NCI-H748 treated with DMSO at 0.1 percent for 48 hours (cell line): ENCODE measurements at regions not wholly inside any gene's neighbourhood (a gene's known extent, or its start where the extent isn't known, plus 50 kb on each side); places are given as distances from the start of the nearest gene placed in this dataset.
"Not testable (repeated sequence)": the region's sequence is repeated elsewhere in the genome, so short reads cannot be mapped to it uniquely, and the experiment has no call there.

Experiments
- DNase-seq: peaks from one replicate; lab custom pipeline; 2025; lab: John Stamatoyannopoulos, UW

DNA sequence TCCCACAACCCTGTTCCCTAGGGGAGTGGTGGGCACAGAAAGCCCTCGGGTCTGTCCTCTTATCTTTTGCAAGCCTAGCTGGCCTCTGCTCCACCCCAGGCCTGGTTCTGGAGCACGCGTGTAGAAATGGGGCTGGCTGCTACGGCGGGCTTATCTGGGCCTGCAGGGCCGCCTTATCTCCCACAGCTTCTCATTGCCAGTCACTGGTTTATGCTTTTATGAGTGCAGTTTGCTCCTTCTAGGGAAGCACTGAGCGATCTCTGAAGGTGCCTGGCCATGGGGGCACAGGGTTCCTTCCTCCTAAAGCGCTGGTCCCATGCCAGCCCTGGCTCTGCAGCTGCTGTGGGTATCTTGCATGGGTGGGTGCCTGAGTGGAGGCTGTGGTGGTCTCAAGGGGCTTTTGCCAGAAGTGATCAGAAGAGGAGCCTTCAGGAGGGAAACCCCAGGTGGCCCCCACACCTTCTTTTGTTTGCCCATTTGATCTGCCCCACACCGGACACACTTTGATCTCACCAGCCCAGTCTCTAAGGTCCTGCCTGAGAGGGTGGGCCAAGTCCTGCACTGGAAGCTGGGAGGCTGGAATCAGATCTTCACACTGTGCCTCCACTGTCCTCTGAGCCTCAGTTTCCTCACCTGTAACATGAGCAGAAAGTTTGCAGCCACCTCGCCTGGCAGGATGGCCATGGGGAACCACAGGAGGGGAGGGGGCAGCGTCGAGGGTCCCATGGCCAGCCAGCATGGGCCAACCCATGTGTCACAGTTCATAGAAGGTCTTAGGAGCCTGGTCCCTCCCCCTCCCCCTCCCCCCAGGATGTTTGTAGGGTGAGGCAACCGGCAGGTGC is 86.6 kb upstream of the FGF3 start:
- no peak for DNase-seq

- DNase-seq = no peak
These were observed 87.3 kb upstream of the FGF3 start for GRCh38 chr11:69906453-69906907.

DNA sequence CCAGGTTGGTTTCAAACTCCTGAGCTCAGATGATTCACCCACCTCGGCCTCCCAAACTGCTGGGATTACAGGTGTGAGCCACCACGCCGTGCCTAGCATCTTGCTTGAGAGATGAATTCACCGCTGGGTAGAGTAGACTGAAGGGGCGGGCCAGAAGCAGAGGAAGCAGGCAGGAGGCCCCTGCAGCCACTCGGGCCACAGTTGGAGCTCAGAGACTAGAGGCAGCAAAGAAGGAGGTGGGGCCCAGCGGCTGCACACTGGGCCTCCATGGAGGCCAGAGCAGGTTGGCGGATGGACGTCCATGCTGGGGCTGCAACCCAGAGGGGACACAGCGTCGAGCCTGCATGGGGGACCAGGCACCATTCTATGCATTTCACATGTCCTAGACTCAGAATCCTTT is 88.4 kb upstream of the FGF3 start:
- no peak for DNase-seq

DNA sequence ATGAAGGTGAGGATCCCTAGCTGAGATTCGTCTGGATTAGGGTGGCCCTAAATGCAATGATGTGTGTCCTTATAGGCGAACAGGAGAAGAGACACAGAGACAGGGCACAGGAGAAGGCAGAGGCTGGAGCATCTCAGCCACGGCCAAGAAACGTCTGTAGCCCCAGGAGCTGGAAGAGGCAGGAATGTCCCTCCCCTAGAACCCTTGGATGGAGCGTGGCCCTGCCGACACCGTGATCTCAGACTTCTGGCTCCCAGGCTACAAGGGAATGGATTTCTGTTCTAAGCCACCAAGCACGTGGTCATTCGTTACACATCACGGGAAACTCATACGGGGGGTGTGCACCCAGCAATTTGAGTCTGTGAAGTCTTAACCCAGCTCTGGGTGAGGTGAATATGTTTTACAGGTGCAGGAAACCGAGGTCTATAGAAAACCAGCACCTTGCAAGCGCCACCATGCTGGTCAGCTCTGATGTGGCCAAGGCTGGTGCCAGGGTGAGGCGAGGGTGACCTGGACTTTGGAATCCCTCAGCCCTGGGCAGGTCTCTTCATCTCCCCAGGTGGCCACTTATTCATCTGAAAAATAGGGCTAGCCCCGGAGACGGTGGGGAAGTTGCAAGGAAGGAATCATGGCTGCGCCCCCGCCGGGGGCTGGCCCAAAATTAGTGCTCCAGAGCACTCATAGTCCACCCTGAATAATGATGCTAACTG is 89.5 kb upstream of the FGF3 start:
- no peak for DNase-seq

- no peak for DNase-seq
These were observed 90.6 kb upstream of the FGF3 start for GRCh38 chr11:69909561-69910518.

- no peak for DNase-seq
These were observed 91.5 kb upstream of the FGF3 start for GRCh38 chr11:69910519-69911309.

DNA sequence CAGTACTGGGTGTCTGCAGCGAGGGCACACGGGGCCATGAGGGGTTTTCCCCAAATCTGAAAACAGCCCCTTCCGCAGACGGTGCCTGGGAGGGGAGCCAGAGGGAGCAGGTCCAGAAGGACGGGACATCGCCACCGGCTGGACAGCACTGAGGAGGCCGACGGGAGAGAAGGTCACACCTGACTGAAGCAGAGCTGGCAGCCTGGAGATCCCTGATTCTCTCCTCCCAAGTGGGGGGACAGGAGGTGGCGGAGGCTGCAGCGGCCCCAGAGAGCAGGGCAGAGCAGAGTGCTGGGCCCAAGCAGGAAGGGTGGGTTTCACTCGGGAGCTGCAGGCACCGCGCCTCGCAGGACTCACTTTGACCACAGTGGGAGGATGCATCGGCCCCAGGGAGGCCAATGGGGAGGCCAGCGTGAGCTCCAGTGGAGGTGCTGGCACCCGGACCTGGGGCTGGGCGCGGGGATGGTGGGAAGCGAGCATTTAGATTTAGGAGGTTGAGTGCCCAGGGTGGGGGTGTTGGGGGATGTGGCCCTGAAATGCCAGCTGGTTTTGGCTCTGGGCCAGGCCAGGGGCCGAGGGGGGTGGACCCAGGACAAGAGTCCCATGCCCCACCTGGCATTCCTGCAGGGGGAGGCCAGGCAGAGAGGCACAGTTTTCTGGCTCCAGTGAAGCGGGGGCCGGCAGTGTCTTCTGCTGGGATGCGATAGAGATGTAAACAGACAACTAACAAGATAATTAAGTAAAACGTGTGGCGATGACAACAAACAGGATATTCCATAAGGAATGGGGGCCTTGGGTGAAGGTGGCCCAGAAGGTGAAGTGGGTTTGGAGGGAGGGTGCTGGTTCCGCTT is 92.3 kb upstream of the FGF3 start:
- no peak for DNase-seq

DNA sequence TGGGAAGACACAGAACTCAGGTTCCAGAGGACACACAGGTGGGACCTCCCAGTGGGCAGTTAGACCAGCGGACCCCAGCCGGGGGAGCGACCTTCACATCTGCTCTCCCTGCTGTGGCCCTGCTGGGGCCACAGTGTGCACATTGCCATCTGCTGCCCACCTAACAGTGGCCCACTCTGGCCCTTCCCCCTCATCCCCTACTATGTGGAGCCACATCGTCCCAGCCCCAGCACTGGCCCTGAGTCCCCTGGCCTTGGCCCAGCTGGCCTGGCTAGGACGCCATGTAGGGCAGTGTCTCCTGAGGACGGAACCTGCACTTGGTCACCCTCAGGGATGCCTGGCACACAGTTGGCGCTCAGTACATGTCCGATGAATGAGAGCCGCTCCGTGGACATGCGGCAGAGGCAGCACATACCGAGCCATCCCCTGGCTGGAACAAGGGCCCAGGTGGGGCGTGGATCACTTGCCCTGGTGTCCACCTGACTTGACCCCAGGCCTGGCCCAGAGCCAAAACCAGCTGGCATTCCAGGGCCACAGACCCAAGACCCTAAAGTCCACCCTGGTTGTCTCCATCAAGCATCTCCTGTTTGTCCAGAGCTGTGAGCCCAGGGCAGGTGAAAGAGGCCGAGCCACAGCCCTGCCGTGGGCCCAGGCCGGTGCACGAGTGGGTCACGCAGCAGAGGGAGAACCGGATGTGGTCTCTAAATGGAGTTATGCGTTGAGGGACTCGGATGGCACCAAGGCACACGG is 93.1 kb upstream of the FGF3 start:
- no peak for DNase-seq

DNA sequence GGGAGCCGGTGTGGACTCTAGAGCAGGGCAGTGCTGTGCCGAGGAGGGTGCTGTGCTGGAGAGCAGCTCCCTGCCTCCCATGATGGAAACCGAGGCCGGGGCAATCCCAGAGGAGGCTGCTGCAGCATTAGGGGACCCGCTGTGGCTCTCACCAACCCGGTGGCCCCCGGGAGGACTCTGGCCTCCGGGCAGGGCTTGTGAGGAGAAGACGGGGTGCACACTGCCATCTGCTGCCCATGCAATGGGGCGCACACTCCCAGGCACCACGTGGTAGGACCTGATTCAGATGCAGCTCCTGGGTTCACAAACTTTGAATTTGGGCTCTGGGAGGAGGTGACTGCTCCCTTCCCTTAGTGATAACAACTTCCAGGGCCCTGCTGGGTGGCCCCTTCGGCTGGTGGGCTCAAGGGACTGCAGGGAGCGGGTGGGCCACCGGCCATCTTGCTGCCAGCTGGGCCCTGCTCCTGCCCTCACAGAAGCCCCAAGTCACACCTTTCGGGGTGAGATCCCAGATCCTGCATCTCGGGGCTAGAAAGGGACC is 93.8 kb upstream of the FGF3 start:
- DNase-seq = no peak

DNA sequence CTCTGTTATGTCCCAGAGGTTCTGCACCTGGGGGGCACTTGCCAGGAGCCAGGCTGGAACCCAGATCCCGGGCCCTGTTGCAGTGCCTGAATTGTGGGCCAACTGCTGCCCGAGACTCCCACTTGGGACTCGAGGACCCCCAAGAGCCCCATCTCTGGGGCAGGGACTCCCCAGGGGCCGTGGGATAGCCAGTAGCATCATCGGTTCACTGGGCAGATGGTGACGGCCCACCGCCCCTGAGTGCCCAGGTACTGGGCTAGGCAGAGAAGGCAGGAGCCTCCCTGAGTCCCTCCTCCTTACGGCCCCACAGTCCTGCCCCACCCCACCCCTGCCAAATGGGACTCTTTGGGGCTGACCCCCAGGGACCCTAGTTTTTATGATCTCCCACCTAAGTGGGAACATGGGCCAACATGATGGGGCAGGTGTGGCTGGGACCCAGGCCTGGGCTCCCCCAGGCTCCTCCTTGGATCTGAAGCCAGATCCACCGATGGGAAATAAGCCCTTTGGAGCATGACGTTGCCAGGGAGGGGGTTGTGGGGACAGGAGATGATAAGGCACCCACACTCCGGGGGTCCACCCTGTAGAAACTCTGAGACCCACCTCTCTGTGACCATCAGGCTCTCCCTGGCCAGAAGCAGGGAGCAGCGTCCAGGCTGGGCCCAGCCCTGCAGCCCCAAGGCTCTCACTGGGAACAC is 94.5 kb upstream of the FGF3 start:
- no peak for DNase-seq

DNA sequence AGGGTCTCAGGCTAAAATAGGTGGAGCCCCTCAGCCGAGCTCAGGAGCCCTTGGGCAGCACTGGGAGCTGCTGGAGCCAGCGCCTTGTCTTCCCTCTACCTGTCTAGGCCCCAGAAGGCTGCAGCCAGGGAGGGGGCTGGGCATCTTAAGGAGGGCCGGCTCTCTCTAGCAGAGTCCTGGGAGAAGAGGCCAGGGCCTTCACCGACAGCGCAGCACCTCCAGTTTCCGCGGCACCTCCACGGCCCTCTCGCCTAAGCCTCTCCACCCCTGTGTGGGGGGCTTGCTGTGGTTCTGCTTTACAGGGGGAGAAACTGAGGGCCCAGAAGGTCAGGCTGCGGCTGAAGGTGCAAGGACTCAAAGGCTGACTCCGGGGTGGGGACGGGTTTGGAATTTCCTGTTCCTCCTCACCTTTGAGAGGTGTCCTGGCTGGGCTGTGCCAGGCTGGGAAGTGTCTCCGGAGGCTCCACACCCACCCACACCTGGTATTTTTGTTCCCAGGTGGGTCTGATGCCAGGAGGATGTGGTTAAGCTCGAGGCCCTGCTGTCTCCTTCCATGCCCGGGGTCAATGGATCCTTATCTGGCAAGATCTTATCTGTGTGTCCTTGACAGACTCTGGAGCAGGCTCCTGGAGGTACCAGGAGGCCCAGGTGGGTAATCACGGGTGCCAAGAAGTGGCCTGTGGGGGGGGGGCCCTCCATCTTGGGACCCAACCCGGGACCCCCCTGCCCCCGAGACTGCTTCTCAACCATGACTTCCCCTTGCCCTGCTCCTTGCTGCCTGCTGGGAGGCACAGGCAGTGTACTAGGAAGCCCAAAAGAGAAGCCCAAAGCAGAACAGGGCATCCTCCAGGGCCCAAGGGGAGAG is 95.3 kb upstream of the FGF3 start:
- no peak for DNase-seq

DNA sequence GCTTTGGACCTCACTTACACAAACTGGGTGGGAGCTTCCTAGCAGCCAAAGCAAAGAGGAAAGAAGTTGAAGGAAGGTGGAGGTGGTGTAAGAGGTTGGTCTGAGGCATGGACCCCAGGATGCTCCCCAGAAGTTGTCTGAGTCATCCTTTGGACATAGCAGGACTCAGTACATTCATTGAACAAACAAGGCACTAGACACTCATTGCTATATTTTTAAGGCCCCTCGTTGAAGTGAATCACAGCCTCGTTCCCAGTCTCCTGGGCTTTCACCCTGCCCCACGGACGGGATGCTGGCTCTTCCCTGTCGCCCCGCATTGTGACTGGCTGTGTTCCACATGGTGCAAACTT is 95.9 kb upstream of the FGF3 start:
- DNase-seq = no peak

- peak; percentile 53 for DNase-seq
These were observed 96.5 kb upstream of the FGF3 start for GRCh38 chr11:69915501-69916250.

DNA sequence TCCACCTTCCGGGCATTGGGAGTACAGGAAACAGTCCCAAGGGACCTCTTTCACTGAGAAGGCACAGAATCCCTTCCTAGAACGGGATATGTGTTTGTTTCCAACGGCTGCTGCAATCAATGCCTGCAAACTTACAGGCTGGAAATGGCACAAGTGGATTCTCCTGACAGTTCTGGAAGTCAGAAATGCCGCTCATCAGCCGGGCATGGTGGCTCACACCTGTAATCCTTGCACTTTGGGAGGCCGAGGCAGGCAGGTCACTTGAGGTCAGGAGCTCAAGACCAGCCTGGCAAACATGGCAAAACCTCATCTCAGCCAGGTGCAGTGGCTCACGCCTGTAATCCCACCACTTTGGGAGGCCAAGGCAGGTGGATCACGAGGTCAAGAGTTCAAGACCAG is 97.0 kb upstream of the FGF3 start:
- DNase-seq = not testable (repeated sequence)

- DNase-seq = no peak
These were observed 97.7 kb upstream of the FGF3 start for GRCh38 chr11:69916806-69917387.

GRCh38 chr11:69917529-69917928 is 98.3 kb upstream of the FGF3 start:
- DNase-seq = no peak
